ENCODE measurements at regions not wholly inside any gene's neighbourhood (a gene's known extent, or its start where the extent isn't known, plus 50 kb on each side); places are given as distances from the start of the nearest gene placed in this dataset.

GRCh38 chr14:82521191-82521590 is 987.5 kb upstream of the SEL1L start:
- Histone ChIP-seq H3K27me3 (no peaks in the 10 kb centered on the region), H3K36me3 (no peaks in the 10 kb centered on the region), H3K9me3 (no peaks in the 10 kb centered on the region), H3K27ac (no peak overlapping the region), H3K4me1 (no peaks in the 10 kb centered on the region), H3K4me3 (no peak overlapping the region)
- no peak for DNase-seq (ENCODE audit: extremely low spot score in 2 of 2)
- intact Hi-C loops (cut with DNase I): no loop called here
- TF ChIP-seq, protein P1, sequence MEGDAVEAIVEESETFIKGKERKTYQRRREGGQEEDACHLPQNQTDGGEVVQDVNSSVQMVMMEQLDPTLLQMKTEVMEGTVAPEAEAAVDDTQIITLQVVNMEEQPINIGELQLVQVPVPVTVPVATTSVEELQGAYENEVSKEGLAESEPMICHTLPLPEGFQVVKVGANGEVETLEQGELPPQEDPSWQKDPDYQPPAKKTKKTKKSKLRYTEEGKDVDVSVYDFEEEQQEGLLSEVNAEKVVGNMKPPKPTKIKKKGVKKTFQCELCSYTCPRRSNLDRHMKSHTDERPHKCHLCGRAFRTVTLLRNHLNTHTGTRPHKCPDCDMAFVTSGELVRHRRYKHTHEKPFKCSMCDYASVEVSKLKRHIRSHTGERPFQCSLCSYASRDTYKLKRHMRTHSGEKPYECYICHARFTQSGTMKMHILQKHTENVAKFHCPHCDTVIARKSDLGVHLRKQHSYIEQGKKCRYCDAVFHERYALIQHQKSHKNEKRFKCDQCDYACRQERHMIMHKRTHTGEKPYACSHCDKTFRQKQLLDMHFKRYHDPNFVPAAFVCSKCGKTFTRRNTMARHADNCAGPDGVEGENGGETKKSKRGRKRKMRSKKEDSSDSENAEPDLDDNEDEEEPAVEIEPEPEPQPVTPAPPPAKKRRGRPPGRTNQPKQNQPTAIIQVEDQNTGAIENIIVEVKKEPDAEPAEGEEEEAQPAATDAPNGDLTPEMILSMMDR (IDR thresholded peaks at IDR 0.05): no peak
- TF ChIP-seq POLR2AphosphoS5 (IDR thresholded peaks at IDR 0.05; ENCODE audit: insufficient read depth in 1 of 2, low read depth in 1 of 2): no peak
- no peak for TF ChIP-seq POLR2A (IDR thresholded peaks at IDR 0.05)

GRCh38 chr14:82528016-82528415 is 994.4 kb upstream of the SEL1L start:
- intact Hi-C loops (cut with DNase I): no loop called here
- H3K4me3 ChIP-seq: no peak overlapping the region
- no peaks in the 10 kb centered on the region for H3K27me3 ChIP-seq
- DNase-seq (ENCODE audit: extremely low spot score in 2 of 2): no peak
- H3K4me1 ChIP-seq: no peaks in the 10 kb centered on the region
- TF ChIP-seq POLR2A (IDR thresholded peaks at IDR 0.05) (no peak), POLR2AphosphoS5 (IDR thresholded peaks at IDR 0.05; ENCODE audit: insufficient read depth in 1 of 2, low read depth in 1 of 2) (no peak)
- TF ChIP-seq, protein P1 (IDR thresholded peaks at IDR 0.05): no peak
- no peaks in the 10 kb centered on the region for H3K9me3 ChIP-seq
- H3K36me3 ChIP-seq: no peaks in the 10 kb centered on the region
- no peak overlapping the region for H3K27ac ChIP-seq

- Histone ChIP-seq H3K27me3 (no peaks in the 10 kb centered on the region), H3K4me3 (no peak overlapping the region), H3K4me1 (no peaks in the 10 kb centered on the region), H3K9me3 (no peaks in the 10 kb centered on the region), H3K27ac (no peak overlapping the region), H3K36me3 (no peaks in the 10 kb centered on the region)
- TF ChIP-seq, protein P1 (IDR thresholded peaks at IDR 0.05): no peak
- TF ChIP-seq POLR2A (IDR thresholded peaks at IDR 0.05): no peak
- TF ChIP-seq POLR2AphosphoS5 (IDR thresholded peaks at IDR 0.05; ENCODE audit: insufficient read depth in 1 of 2, low read depth in 1 of 2): no peak
- DNase-seq (ENCODE audit: extremely low spot score in 2 of 2): no peak
- intact Hi-C loops (cut with DNase I): no loop called here
Observed at GRCh38 chr14:82533351-82533750, 999.7 kb upstream of the SEL1L start.

- intact Hi-C loops (cut with DNase I): no loop called here
- H3K27ac ChIP-seq: no peak overlapping the region
Observed at GRCh38 chr14:82536566-82536965, 1002.9 kb upstream of the SEL1L start.

DNA sequence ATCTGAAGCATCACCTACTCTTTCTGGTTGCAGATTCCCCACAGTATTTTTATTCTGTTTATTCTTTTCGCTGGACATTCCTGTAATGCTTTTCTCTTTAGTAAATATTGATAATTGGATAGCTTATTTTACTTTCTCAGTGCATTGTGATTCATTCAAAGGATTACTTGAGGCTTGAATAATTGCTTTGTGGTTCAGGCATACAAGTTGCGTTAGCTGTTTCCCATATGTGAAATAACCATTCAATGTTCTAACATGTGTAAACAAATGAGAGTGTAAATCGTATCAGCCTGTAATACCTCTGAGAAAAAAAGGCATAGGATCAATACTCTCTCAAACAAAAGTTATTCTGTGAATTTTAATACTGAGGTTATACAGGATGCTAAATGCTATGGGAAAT is 1004.2 kb upstream of the SEL1L start:
- Histone ChIP-seq H3K36me3 (no peaks in the 10 kb centered on the region), H3K27ac (no peak overlapping the region), H3K9me3 (no peaks in the 10 kb centered on the region), H3K4me3 (no peak overlapping the region), H3K4me1 (no peaks in the 10 kb centered on the region), H3K27me3 (no peaks in the 10 kb centered on the region)
- intact Hi-C loops (cut with DNase I): no loop called here
- TF ChIP-seq, protein P1 (IDR thresholded peaks at IDR 0.05): no peak
- TF ChIP-seq POLR2AphosphoS5 (IDR thresholded peaks at IDR 0.05; ENCODE audit: insufficient read depth in 1 of 2, low read depth in 1 of 2) (no peak), POLR2A (IDR thresholded peaks at IDR 0.05) (no peak)
- DNase-seq (ENCODE audit: extremely low spot score in 2 of 2): no peak

More at GRCh38 chr14:82536566-82536965, 1002.9 kb upstream of the SEL1L start:
- Histone ChIP-seq H3K36me3 (no peaks in the 10 kb centered on the region), H3K9me3 (no peaks in the 10 kb centered on the region), H3K27me3 (no peaks in the 10 kb centered on the region), H3K4me1 (no peaks in the 10 kb centered on the region), H3K4me3 (no peak overlapping the region)
- DNase-seq (ENCODE audit: extremely low spot score in 2 of 2): no peak
- TF ChIP-seq, protein P1 (IDR thresholded peaks at IDR 0.05): no peak
- TF ChIP-seq POLR2A (IDR thresholded peaks at IDR 0.05): no peak
- no peak for TF ChIP-seq POLR2AphosphoS5 (IDR thresholded peaks at IDR 0.05; ENCODE audit: insufficient read depth in 1 of 2, low read depth in 1 of 2)

Data from vagina (tissue), 2 donors.